Progenitor cell of endocrine pancreas (in vitro differentiated cells): ENCODE measurements at regions not wholly inside any gene's neighbourhood (a gene's known extent, or its start where the extent isn't known, plus 50 kb on each side); places are given as distances from the start of the nearest gene placed in this dataset.
A peak's percentile ranks its signal among the peaks of the same experiment; 100 is the strongest.

ENCODE experiments used
- DNase-seq: peaks from one replicate; pipeline ENCODE4 v3.0.0; 2021; ENCODE audit warnings: low spot score; ENCODE audit not compliant: unreplicated experiment
- H3K27ac Mint-ChIP-seq: 2 replicates; pipeline ENCODE4 v1.8.0; 2021; ENCODE audit warnings: mild to moderate bottlenecking, moderate library complexity, mixed read lengths
- H3K27me3 Mint-ChIP-seq: 2 replicates; pipeline ENCODE4 v1.8.0; 2021; ENCODE audit warnings: mixed read lengths
- H3K36me3 Mint-ChIP-seq: 2 replicates; pipeline ENCODE4 v1.8.0; 2022; ENCODE audit warnings: mixed read lengths; ENCODE audit not compliant: insufficient read depth
- H3K4me1 Mint-ChIP-seq: 2 replicates; pipeline ENCODE4 v1.8.0; 2021; ENCODE audit warnings: low read depth, mixed read lengths
- H3K4me3 Mint-ChIP-seq: 2 replicates; pipeline ENCODE4 v1.8.0; 2021; ENCODE audit warnings: low read depth, mild to moderate bottlenecking, moderate library complexity, mixed read lengths
- H3K9me3 Mint-ChIP-seq: 2 replicates; pipeline ENCODE4 v1.8.0; 2021; ENCODE audit warnings: low read depth, mixed read lengths
- CTCF ChIP-seq: fragments of 200-600 bp; sonication (generic); IDR thresholded peaks from one replicate; pipeline ENCODE4 v1.5.0; 2021; ENCODE audit warnings: antibody characterized with exemption, mild to moderate bottlenecking; ENCODE audit not compliant: unreplicated experiment

GRCh38 chr14:98965076-98965475 lies 306.9 kb downstream of the BCL11B start:
- no peak for DNase-seq

GRCh38 chr14:98966016-98966415 lies 306.0 kb downstream of the BCL11B start:
- no peaks in the 10 kb centered on the region for H3K9me3 Mint-ChIP-seq
- H3K4me3 Mint-ChIP-seq = no peak overlapping the region
- DNase-seq = no peak
- no peaks in the 10 kb centered on the region for H3K36me3 Mint-ChIP-seq
- no peak overlapping the region for H3K27ac Mint-ChIP-seq
- no peak for TF ChIP-seq CTCF
- peaks cover 38% of the 10 kb centered on the region for H3K27me3 Mint-ChIP-seq
- H3K4me1 Mint-ChIP-seq = no peaks in the 10 kb centered on the region

More at GRCh38 chr14:98965076-98965475, 306.9 kb downstream of the BCL11B start:
- TF ChIP-seq CTCF = no peak
- H3K9me3 Mint-ChIP-seq = no peaks in the 10 kb centered on the region
- H3K4me3 Mint-ChIP-seq = no peak overlapping the region
- H3K4me1 Mint-ChIP-seq = no peaks in the 10 kb centered on the region
- peaks cover 40% of the 10 kb centered on the region for H3K27me3 Mint-ChIP-seq
- H3K27ac Mint-ChIP-seq = no peak overlapping the region
- no peaks in the 10 kb centered on the region for H3K36me3 Mint-ChIP-seq

- Mint-ChIP-seq H3K27ac (no peak overlapping the region), H3K4me3 (no peak overlapping the region), H3K4me1 (no peaks in the 10 kb centered on the region)
Observed at GRCh38 chr14:98966475-98967162, 305.4 kb downstream of the BCL11B start.

GRCh38 chr14:98974113-98974512 lies 297.9 kb downstream of the BCL11B start:
- DNase-seq = no peak
- Mint-ChIP-seq H3K9me3 (peaks cover 6% of the 10 kb centered on the region), H3K27me3 (no peaks in the 10 kb centered on the region), H3K36me3 (peaks cover 2% of the 10 kb centered on the region), H3K4me3 (peak overlapping the region; percentile 3), H3K27ac (peak overlapping the region; percentile 92), H3K4me1 (peaks cover 18% of the 10 kb centered on the region)
- TF ChIP-seq CTCF = no peak

More at GRCh38 chr14:98966475-98967162, 305.4 kb downstream of the BCL11B start:
- Mint-ChIP-seq H3K9me3 (no peaks in the 10 kb centered on the region), H3K27me3 (peaks cover 33% of the 10 kb centered on the region), H3K36me3 (no peaks in the 10 kb centered on the region)
- no peak for DNase-seq
- TF ChIP-seq CTCF = no peak

- Mint-ChIP-seq H3K36me3 (peaks cover 2% of the 10 kb centered on the region), H3K27ac (no peak overlapping the region), H3K9me3 (peaks cover 11% of the 10 kb centered on the region), H3K27me3 (no peaks in the 10 kb centered on the region), H3K4me1 (peaks cover 18% of the 10 kb centered on the region), H3K4me3 (no peak overlapping the region)
- TF ChIP-seq CTCF = no peak
- no peak for DNase-seq
Observed at GRCh38 chr14:98976271-98976670, 295.7 kb downstream of the BCL11B start.
